Tibial artery (tissue), 4 donors: ENCODE measurements at regions not wholly inside any gene's neighbourhood (a gene's known extent, or its start where the extent isn't known, plus 50 kb on each side); places are given as distances from the start of the nearest gene placed in this dataset.

Experiments used
- DNase-seq, 2 donors: peaks; one replicate each; pipeline ENCODE4 v3.0.0-alpha.2; 2019
- H3K27ac ChIP-seq, 2 donors: fragments of 200-600 bp; sonication (generic) in 1 of 2; 1 replicate in 1 of 2; 2 replicates in 1 of 2; pipeline ENCODE4 v1.5.1; 2018 to 2019; ENCODE audit warnings: mild to moderate bottlenecking in 1 of 2
- H3K27me3 ChIP-seq, 2 donors: fragments of 200-600 bp; sonication (generic) in 1 of 2; one replicate each; pipeline versions ENCODE4 v1.5.1 to v1.6.0; 2016 to 2019
- H3K36me3 ChIP-seq, 3 donors: fragments of 200-600 bp; sonication (generic) in 2 of 3; one replicate each; pipeline ENCODE4 v1.5.1; 2016 to 2019; ENCODE audit warnings: mild to moderate bottlenecking in 2 of 3
- H3K4me1 ChIP-seq, 4 donors: fragments of 200-600 bp; sonication (generic) in 2 of 4; 1 replicate in 3 of 4; 2 replicates in 1 of 4; pipeline ENCODE4 v1.5.1; 2016 to 2019
- H3K4me3 ChIP-seq, 2 donors: fragments of 200-600 bp; sonication (generic) in 1 of 2; 1 replicate in 1 of 2; 2 replicates in 1 of 2; pipeline ENCODE4 v1.5.1; 2018 to 2019; ENCODE audit warnings: mild to moderate bottlenecking in 2 of 2
- H3K9me3 ChIP-seq, 3 donors: fragments of 200-600 bp; sonication (generic) in 1 of 3; one replicate each; pipeline ENCODE4 v1.5.1; 2016 to 2019
- intact Hi-C: fragments of 100-400 bp; cut with DNase I; formaldehyde crosslinking; loops from one replicate; pipeline ENCODE4 v1.15.0; 2023; ENCODE audit warnings: low total_unique reads
- TF ChIP-seq, protein P1 (sequence below), 2 experiments: fragments of 200-600 bp in 1 of 2; fragments of 450-650 bp in 1 of 2; IDR thresholded peaks; one replicate each; pipeline ENCODE4 v1.5.1; 2017 to 2019; ENCODE audit warnings: antibody characterized with exemption in 2 of 2, mild to moderate bottlenecking in 1 of 2, moderate library complexity in 1 of 2

DNA sequence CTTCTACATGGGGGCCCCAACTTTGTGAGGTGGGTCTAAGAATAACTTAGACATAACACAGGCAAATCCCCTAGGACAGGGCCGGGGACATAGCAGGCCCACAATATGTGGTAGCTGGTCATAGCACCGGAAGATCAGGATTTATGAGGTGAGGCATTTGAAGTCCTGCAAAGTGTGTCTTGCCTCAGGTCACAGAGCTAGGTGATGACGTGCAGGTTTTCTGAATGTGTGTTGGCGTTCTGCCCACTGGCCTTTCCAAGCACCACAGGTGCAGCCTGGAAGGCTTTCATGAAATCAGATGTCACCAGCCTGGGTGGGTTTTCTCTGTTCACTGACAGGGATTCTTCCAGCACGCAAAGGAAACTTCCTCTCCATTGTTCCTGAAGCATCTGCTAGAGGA, 119.1 kb downstream of the LRATD1 start:
- TF ChIP-seq, protein P1, sequence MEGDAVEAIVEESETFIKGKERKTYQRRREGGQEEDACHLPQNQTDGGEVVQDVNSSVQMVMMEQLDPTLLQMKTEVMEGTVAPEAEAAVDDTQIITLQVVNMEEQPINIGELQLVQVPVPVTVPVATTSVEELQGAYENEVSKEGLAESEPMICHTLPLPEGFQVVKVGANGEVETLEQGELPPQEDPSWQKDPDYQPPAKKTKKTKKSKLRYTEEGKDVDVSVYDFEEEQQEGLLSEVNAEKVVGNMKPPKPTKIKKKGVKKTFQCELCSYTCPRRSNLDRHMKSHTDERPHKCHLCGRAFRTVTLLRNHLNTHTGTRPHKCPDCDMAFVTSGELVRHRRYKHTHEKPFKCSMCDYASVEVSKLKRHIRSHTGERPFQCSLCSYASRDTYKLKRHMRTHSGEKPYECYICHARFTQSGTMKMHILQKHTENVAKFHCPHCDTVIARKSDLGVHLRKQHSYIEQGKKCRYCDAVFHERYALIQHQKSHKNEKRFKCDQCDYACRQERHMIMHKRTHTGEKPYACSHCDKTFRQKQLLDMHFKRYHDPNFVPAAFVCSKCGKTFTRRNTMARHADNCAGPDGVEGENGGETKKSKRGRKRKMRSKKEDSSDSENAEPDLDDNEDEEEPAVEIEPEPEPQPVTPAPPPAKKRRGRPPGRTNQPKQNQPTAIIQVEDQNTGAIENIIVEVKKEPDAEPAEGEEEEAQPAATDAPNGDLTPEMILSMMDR (IDR thresholded peaks at IDR 0.05) = no peak
- no peak overlapping the region for H3K4me3 ChIP-seq
- H3K27ac ChIP-seq = no peak overlapping the region
- no peaks in the 10 kb centered on the region for H3K9me3 ChIP-seq
- no peak for DNase-seq
- H3K36me3 ChIP-seq = no peaks in the 10 kb centered on the region
- H3K4me1 ChIP-seq = no peaks in the 10 kb centered on the region
- no peaks in the 10 kb centered on the region for H3K27me3 ChIP-seq
- intact Hi-C loops = no loop called here

DNA sequence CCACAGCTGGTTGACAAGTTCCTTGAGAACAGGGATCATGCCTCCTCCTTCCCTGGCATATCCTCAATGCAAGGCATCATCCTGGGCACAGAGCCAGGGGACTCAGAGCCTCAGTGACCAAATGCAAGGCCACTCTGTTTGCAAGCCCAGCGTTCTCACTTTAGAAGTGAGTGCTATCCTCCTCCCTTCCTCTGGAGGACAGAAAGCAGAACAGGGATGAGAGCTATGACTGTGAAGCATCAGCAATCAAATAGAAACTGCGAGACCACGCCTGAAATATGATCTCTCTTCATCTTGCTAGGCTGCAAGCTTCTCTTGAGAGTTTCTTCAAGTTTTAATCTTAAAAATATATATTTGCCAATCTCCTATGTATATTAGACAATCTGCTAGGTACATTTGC, 119.8 kb downstream of the LRATD1 start:
- no peak for DNase-seq
- Histone ChIP-seq H3K4me1 (no peaks in the 10 kb centered on the region), H3K27ac (no peak overlapping the region), H3K4me3 (no peak overlapping the region), H3K9me3 (no peaks in the 10 kb centered on the region), H3K27me3 (no peaks in the 10 kb centered on the region), H3K36me3 (no peaks in the 10 kb centered on the region)
- intact Hi-C loops = no loop called here
- TF ChIP-seq, protein P1 (IDR thresholded peaks at IDR 0.05) = no peak

DNA sequence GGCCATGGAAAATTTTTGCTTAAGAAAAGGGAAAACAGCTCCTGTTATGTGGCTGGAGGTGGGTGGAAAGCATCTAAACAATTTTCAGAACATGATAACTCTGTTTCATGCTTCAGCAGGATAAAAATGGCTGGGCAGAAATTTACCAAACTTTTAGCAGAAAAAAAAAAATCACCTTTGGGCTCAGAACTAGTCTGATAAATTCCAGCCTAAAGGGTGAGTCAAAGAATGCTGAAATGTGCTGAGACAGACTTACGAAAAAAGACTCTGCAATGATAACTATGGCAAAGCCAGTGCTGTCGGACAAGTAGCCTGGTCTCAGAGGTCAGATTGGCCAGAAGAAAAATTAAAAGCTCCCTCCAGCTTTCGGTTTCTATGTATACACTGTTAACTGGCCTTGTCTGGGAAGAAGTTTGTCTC, 123.6 kb downstream of the LRATD1 start:
- Histone ChIP-seq H3K4me1 (no peaks in the 10 kb centered on the region), H3K36me3 (no peaks in the 10 kb centered on the region), H3K9me3 (no peaks in the 10 kb centered on the region), H3K27ac (no peak overlapping the region), H3K4me3 (no peak overlapping the region), H3K27me3 (no peaks in the 10 kb centered on the region)
- DNase-seq = no peak
- TF ChIP-seq, protein P1 (IDR thresholded peaks at IDR 0.05) = no peak
- intact Hi-C loops = no loop called here

DNA sequence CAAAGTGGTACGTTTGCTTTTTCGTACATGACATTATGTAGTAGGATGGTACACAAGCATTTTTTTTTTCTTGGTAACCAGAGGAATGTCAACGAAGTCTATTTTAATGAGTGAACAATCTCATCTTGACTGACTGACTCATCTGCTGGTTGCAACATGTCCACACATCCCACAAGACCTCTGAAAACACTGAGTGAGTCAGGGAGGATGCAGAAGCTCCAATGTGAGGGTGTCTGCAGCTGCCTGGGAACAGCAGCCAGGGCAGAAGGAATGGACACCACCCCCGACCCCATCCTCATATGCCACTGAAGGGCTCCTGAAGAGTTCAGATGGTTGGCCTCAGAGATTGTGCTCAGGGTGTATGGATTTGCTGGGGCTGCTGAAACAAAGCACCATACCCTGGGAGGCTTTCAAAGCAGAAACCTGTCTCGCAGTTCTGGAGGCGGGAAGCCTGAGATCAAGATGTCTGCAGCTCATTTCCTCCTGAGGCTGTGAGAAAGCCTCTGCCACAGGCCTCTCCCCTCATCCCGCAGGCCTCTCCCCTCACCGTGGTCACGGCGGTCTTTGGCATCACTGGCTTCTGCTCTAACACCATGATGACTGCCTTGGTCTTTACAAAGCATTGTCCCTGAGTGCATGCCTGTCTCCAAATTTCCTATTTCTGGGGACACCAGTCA, 124.6 kb downstream of the LRATD1 start:
- H3K4me1 ChIP-seq = no peaks in the 10 kb centered on the region
- intact Hi-C loops = no loop called here
- no peaks in the 10 kb centered on the region for H3K9me3 ChIP-seq
- no peaks in the 10 kb centered on the region for H3K36me3 ChIP-seq
- no peak overlapping the region for H3K4me3 ChIP-seq
- no peak overlapping the region for H3K27ac ChIP-seq
- no peak for DNase-seq
- TF ChIP-seq, protein P1 (IDR thresholded peaks at IDR 0.05) = no peak
- no peaks in the 10 kb centered on the region for H3K27me3 ChIP-seq

DNA sequence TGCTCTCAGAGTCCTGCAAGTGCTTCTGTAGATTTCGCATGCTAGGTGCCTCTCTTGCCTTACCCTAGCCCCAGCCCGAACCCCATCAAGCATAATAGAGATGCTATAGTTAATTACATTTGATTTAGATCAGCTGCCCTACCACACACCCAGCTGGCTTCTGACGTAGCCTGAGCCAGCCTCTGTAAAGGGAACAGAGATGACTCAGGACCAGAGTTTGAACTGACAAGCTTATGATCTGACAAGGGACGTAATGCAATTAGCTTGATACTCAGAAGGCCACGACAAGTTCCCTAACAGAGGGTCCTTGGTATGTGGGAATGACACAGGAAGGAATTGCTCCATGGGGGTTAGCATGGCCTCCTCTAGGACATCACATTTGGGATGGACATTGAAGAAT, 126.6 kb downstream of the LRATD1 start:
- TF ChIP-seq, protein P1 (IDR thresholded peaks at IDR 0.05) = no peak
- Histone ChIP-seq H3K36me3 (no peaks in the 10 kb centered on the region), H3K4me3 (no peak overlapping the region), H3K27ac (no peak overlapping the region), H3K9me3 (no peaks in the 10 kb centered on the region), H3K27me3 (no peaks in the 10 kb centered on the region), H3K4me1 (no peaks in the 10 kb centered on the region)
- intact Hi-C loops = no loop called here
- no peak for DNase-seq

DNA sequence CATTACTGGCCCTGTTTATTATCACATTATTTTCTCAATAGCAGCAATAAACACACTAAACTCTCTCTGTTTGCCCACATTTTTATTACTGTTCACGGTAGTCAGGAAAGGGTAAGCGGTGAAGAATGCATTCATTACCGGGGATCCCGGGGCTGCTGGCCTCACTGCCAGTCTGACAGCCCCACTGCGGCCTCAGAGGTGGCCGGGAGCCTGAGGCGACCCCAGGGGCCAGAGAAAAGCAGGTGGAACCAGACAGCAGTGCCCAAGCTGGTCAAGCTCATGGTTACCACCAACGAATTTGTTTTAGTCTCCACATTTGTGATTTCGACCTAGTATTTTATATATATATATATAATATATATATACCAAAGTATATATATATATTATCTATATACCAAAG, 127.7 kb downstream of the LRATD1 start:
- Histone ChIP-seq H3K9me3 (no peaks in the 10 kb centered on the region), H3K4me1 (no peaks in the 10 kb centered on the region), H3K4me3 (no peak overlapping the region), H3K36me3 (no peaks in the 10 kb centered on the region), H3K27me3 (no peaks in the 10 kb centered on the region), H3K27ac (no peak overlapping the region)
- TF ChIP-seq, protein P1 (IDR thresholded peaks at IDR 0.05) = no peak
- DNase-seq = no peak
- intact Hi-C loops = no loop called here
